HL-60 (cell line): ENCODE measurements at regions not wholly inside any gene's neighbourhood (a gene's known extent, or its start where the extent isn't known, plus 50 kb on each side); places are given as distances from the start of the nearest gene placed in this dataset.

Source experiments
- DNase-seq, 2 experiments: peaks; one replicate each; pipeline ENCODE4 v3.0.0-alpha.2; 2010 to 2020; ENCODE audit warnings: low read depth in 1 of 2, low spot score in 1 of 2
- H3K27ac ChIP-seq: fragments of 250-450 bp; sonication (Bioruptor Pico); replicated peaks from 2 replicates; pipeline ENCODE4 v1.5.1; 2020; ENCODE audit warnings: mild to moderate bottlenecking, moderate library complexity
- H3K27me3 ChIP-seq: fragments of 250-450 bp; sonication (Bioruptor Pico); 2 replicates; pipeline ENCODE4 v1.5.1; 2021; ENCODE audit warnings: mild to moderate bottlenecking, moderate library complexity; ENCODE audit not compliant: insufficient read depth, poor library complexity, severe bottlenecking
- H3K4me3 ChIP-seq: replicated peaks from 2 replicates; pipeline ENCODE4 v1.5.1; 2011; ENCODE audit warnings: mild to moderate bottlenecking, control low read depth, low read length; ENCODE audit not compliant: insufficient read depth
- GABPA ChIP-seq: IDR thresholded peaks from 2 replicates; pipeline ENCODE4 v1.6.1; 2012; ENCODE audit warnings: low read depth
- POLR2AphosphoS5 ChIP-seq: IDR thresholded peaks from 2 replicates; pipeline ENCODE4 v1.6.1; 2012; ENCODE audit warnings: low read depth
- SPI1 ChIP-seq: IDR thresholded peaks from 2 replicates; pipeline ENCODE4 v1.6.1; 2012; ENCODE audit warnings: low read depth, mild to moderate bottlenecking, borderline replicate concordance
- TF ChIP-seq, protein P1 (sequence below): IDR thresholded peaks from 2 replicates; pipeline ENCODE4 v1.6.1; 2012; ENCODE audit warnings: low read depth; ENCODE audit not compliant: insufficient replicate concordance
- TF ChIP-seq, protein P2 (sequence below): IDR thresholded peaks from one replicate; pipeline ENCODE4 v1.5.1; 2011; ENCODE audit warnings: low read length, control low read depth, inconsistent platforms; ENCODE audit not compliant: insufficient read depth

DNA sequence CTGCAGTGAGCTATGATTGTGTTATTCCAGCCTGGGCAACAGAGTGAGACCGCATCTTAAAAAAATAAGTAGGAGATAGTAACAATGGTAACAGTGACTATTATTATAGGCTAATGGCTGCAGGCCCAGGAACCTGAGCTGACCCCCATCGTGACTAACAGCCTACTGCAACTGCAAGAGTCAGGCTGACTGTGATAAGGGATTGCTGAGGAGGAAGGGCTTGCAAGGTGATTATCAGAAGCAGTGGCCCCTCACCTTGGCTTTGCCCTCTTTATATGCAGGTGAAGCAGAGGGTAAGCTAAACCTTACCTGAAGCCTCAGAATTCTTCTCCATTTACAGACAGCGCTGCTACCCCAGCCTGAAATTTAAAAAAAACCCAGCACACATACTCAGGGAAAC, 83.9 kb upstream of the SDK1 start:
- no peak overlapping the region for H3K4me3 ChIP-seq
- no peaks in the 10 kb centered on the region for H3K27me3 ChIP-seq
- no peak overlapping the region for H3K27ac ChIP-seq
- DNase-seq, result no peak
- no peak for TF ChIP-seq POLR2AphosphoS5
- no peak for TF ChIP-seq SPI1
- TF ChIP-seq, protein P1, sequence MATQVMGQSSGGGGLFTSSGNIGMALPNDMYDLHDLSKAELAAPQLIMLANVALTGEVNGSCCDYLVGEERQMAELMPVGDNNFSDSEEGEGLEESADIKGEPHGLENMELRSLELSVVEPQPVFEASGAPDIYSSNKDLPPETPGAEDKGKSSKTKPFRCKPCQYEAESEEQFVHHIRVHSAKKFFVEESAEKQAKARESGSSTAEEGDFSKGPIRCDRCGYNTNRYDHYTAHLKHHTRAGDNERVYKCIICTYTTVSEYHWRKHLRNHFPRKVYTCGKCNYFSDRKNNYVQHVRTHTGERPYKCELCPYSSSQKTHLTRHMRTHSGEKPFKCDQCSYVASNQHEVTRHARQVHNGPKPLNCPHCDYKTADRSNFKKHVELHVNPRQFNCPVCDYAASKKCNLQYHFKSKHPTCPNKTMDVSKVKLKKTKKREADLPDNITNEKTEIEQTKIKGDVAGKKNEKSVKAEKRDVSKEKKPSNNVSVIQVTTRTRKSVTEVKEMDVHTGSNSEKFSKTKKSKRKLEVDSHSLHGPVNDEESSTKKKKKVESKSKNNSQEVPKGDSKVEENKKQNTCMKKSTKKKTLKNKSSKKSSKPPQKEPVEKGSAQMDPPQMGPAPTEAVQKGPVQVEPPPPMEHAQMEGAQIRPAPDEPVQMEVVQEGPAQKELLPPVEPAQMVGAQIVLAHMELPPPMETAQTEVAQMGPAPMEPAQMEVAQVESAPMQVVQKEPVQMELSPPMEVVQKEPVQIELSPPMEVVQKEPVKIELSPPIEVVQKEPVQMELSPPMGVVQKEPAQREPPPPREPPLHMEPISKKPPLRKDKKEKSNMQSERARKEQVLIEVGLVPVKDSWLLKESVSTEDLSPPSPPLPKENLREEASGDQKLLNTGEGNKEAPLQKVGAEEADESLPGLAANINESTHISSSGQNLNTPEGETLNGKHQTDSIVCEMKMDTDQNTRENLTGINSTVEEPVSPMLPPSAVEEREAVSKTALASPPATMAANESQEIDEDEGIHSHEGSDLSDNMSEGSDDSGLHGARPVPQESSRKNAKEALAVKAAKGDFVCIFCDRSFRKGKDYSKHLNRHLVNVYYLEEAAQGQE, result no peak
- TF ChIP-seq GABPA, result no peak
- TF ChIP-seq, protein P2, sequence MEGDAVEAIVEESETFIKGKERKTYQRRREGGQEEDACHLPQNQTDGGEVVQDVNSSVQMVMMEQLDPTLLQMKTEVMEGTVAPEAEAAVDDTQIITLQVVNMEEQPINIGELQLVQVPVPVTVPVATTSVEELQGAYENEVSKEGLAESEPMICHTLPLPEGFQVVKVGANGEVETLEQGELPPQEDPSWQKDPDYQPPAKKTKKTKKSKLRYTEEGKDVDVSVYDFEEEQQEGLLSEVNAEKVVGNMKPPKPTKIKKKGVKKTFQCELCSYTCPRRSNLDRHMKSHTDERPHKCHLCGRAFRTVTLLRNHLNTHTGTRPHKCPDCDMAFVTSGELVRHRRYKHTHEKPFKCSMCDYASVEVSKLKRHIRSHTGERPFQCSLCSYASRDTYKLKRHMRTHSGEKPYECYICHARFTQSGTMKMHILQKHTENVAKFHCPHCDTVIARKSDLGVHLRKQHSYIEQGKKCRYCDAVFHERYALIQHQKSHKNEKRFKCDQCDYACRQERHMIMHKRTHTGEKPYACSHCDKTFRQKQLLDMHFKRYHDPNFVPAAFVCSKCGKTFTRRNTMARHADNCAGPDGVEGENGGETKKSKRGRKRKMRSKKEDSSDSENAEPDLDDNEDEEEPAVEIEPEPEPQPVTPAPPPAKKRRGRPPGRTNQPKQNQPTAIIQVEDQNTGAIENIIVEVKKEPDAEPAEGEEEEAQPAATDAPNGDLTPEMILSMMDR, result no peak

DNA sequence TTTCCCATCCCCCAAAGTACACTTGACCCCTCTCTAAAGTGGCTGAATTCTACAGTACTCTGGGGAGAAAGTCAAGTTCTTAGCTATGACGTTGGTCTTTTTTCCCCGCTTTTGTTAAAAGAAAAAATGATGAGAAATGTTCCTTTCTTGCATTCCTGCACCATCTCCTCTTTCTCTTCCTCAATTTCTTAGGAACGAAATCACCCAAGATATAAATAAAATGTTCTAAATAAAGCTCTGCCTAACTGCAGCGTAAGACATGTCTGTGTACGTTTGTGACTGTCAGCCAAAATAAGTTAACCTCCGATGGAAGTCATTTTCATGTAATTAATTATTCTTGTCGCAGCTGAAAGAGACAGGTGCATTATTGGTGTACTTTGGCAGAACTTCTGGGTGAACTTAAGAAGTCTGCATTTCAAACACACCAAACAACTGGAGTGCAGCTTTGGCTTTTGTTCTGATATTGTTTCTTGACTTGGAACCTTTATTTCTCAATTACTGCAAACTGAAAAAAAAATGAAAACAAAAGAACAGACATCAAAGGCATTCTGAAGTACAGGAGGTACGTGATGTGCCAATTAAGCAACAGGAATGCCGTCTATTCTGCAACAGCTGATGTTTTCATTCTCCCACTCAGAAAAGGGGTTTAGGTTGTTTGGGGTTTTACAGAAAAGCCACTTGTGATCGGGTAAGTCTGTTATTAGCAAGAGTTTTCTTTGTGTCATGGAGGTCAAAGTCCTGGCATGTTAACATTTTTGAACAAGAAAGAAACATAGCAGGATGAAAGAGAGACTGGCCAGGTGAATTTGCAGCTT, 82.4 kb upstream of the SDK1 start:
- no peak for DNase-seq
- Histone ChIP-seq H3K27ac (no peak overlapping the region), H3K4me3 (no peak overlapping the region), H3K27me3 (no peaks in the 10 kb centered on the region)
- no peak for TF ChIP-seq GABPA

- TF ChIP-seq POLR2AphosphoS5 (no peak), GABPA (no peak), SPI1 (no peak)
- TF ChIP-seq, protein P1, result no peak
- TF ChIP-seq, protein P2, result no peak
- no peak for DNase-seq
- Histone ChIP-seq H3K27ac (no peak overlapping the region), H3K4me3 (no peak overlapping the region), H3K27me3 (no peaks in the 10 kb centered on the region)
Measured at GRCh38 chr7:3229904-3230470, 71.1 kb upstream of the SDK1 start.

DNA sequence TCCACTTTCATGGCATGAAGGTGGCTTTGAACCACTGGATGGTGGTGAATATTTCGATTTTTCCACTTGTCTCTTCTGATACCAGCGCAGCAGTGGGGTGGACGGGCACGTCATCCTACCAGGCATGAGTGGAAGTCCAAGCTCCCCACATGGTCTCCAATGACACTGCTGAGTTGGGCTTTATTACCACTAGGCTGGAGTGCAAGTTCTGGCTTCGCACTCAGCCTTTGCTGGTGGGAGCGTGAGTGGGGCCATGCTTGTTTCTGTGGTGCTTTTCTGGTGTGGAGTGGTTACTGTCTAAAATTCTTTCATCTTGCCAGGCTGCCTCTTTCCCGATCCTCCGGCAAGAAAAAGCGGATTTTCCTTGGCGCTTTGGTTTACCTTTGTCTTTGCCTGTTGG, 70.1 kb upstream of the SDK1 start:
- no peak overlapping the region for H3K4me3 ChIP-seq
- H3K27ac ChIP-seq, result no peak overlapping the region
- no peaks in the 10 kb centered on the region for H3K27me3 ChIP-seq
- DNase-seq, result no peak
- TF ChIP-seq, protein P1, result no peak
- TF ChIP-seq GABPA, result no peak
- no peak for TF ChIP-seq POLR2AphosphoS5
